A549 (cell line): ENCODE measurements at regions not wholly inside any gene's neighbourhood (a gene's known extent, or its start where the extent isn't known, plus 50 kb on each side); places are given as distances from the start of the nearest gene placed in this dataset.
A peak's percentile ranks its signal among the peaks of the same experiment; 100 is the strongest.

Experiments used
- ATAC-seq, 2 experiments: fragments of 200-7000 bp in 1 of 2; fragments of >200 bp in 1 of 2; cut with Nextera tagmentation in 1 of 2; cut with Tn5 transposase in 1 of 2; 3 replicates each; pipeline versions ENCODE4 v1.8.0 to v1.9.1; 2018 to 2020; ENCODE audit warnings: mild to moderate bottlenecking in 1 of 2, moderate library complexity in 1 of 2
- CTCF ChIA-PET: fragments of 300-600 bp; sonication (Branson Sonifier 250); formaldehyde crosslinking; extraction: SDS; loops from one replicate; lab custom pipeline; 2021; ENCODE audit warnings: antibody characterized with exemption, inconsistent platforms; lab: Yijun Ruan, JAX
- POLR2A ChIA-PET: fragments of 350-600 bp; formaldehyde crosslinking; extraction: SDS; loops from one replicate; lab custom pipeline; 2021; ENCODE audit warnings: antibody characterized with exemption, inconsistent platforms; lab: Yijun Ruan, JAX
- DNase-seq, 2 experiments: peaks; one replicate each; pipeline versions ENCODE4 v3.0.0 to v3.0.0-alpha.2; 2011 to 2016; ENCODE audit warnings: low read depth in 1 of 2, low spot score in 1 of 2
- FAIRE-seq: peaks from 2 replicates; lab custom pipeline; 2011; peaks lifted over from hg19 to GRCh38; lab: Jason Lieb, UNC
- H3K27ac ChIP-seq, 2 experiments: fragments of >200 bp; sonication (Bioruptor Twin); formaldehyde crosslinking; 3 replicates each; pipeline ENCODE4 v1.5.1; 2016 to 2017
- H3K4me1 ChIP-seq: fragments of >200 bp; sonication (Bioruptor Twin); formaldehyde crosslinking; 3 replicates; pipeline ENCODE4 v1.6.1; 2016
- H3K4me2 ChIP-seq: fragments of >200 bp; sonication (Bioruptor Twin); formaldehyde crosslinking; 3 replicates; pipeline ENCODE4 v1.6.1; 2016
- H3K4me3 ChIP-seq: fragments of >200 bp; sonication (Bioruptor Twin); formaldehyde crosslinking; 3 replicates; pipeline ENCODE4 v1.5.1; 2016
- H3K9me3 ChIP-seq: fragments of >200 bp; sonication (Bioruptor Twin); formaldehyde crosslinking; 3 replicates; pipeline ENCODE4 v1.6.1; 2016
- CBX2 ChIP-seq: fragments of 200-600 bp; sonication (generic); IDR thresholded peaks from 2 replicates; pipeline ENCODE4 v1.6.1; 2016; ENCODE audit warnings: low read depth, mild to moderate bottlenecking, borderline replicate concordance
- CHD4 ChIP-seq: fragments of 200-600 bp; sonication (generic); IDR thresholded peaks from 2 replicates; pipeline ENCODE4 v1.6.1; 2016; ENCODE audit warnings: antibody characterized with exemption, mild to moderate bottlenecking, borderline replicate concordance
- EHF ChIP-seq: fragments of 250-450 bp; sonication (Bioruptor Pico); IDR thresholded peaks from 2 replicates; pipeline ENCODE4 v1.5.0; 2020; ENCODE audit warnings: mild to moderate bottlenecking
- FOSB ChIP-seq: fragments of 250-450 bp; sonication (Bioruptor Pico); IDR thresholded peaks from 2 replicates; pipeline ENCODE4 v1.5.0; 2020; ENCODE audit warnings: mild to moderate bottlenecking, moderate library complexity
- HDAC2 ChIP-seq: fragments of 200-600 bp; sonication (generic); IDR thresholded peaks from 2 replicates; pipeline ENCODE4 v1.6.1; 2016
- HOXB13 ChIP-seq: fragments of 250-450 bp; sonication (Bioruptor Pico); IDR thresholded peaks from 2 replicates; pipeline ENCODE4 v1.5.0; 2020; ENCODE audit warnings: low read depth, mild to moderate bottlenecking, moderate library complexity
- JUN ChIP-seq, 2 experiments: fragments of >200 bp; sonication (Bioruptor Twin); formaldehyde crosslinking; IDR thresholded peaks; 2 replicates in 1 of 2; 3 replicates in 1 of 2; pipeline ENCODE4 v1.6.1; 2016 to 2017
- MAFK ChIP-seq: fragments of 450-650 bp; IDR thresholded peaks from 2 replicates; pipeline ENCODE4 v1.6.1; 2014; ENCODE audit not compliant: partially characterized antibody
- MAZ ChIP-seq: fragments of 150-350 bp; IDR thresholded peaks from 2 replicates; pipeline ENCODE4 v1.6.1; 2014; ENCODE audit warnings: antibody characterized with exemption, low read depth, low read length, borderline replicate concordance
- NFE2L2 ChIP-seq: fragments of 150-350 bp; conservative IDR thresholded peaks from 2 replicates; pipeline ENCODE4 v1.6.1; 2014; ENCODE audit warnings: low read length
- RAD21 ChIP-seq, 2 experiments: fragments of >200 bp in 1 of 2; sonication (Bioruptor Twin) in 1 of 2; formaldehyde crosslinking in 1 of 2; IDR thresholded peaks in 1 of 2; conservative IDR thresholded peaks in 1 of 2; 2 replicates in 1 of 2; 3 replicates in 1 of 2; pipeline ENCODE4 v1.6.1; 2012 to 2018; ENCODE audit warnings: inconsistent platforms in 1 of 2
- RCOR1 ChIP-seq: fragments of 150-350 bp; IDR thresholded peaks from 2 replicates; pipeline ENCODE4 v1.6.1; 2014; ENCODE audit warnings: antibody characterized with exemption, low read length, low read depth
- SMC3 ChIP-seq: fragments of >200 bp; sonication (Bioruptor Twin); formaldehyde crosslinking; IDR thresholded peaks from 3 replicates; pipeline ENCODE4 v1.6.1; 2018; ENCODE audit warnings: inconsistent platforms
- SREBF2 ChIP-seq: fragments of 450-650 bp; IDR thresholded peaks from 2 replicates; pipeline ENCODE4 v1.6.1; 2014; ENCODE audit warnings: mild to moderate bottlenecking, moderate library complexity
- TP53 ChIP-seq: fragments of 250-450 bp; sonication (Bioruptor Pico); IDR thresholded peaks from 2 replicates; pipeline ENCODE4 v1.5.0; 2021; ENCODE audit warnings: mild to moderate bottlenecking, moderate library complexity
- ZNF302 ChIP-seq: fragments of 250-450 bp; sonication (Bioruptor Pico); IDR thresholded peaks from 2 replicates; pipeline ENCODE4 v1.9.0; 2021; ENCODE audit warnings: inconsistent platforms, mild to moderate bottlenecking, moderate library complexity
- ZSCAN20 ChIP-seq: fragments of 250-450 bp; sonication (Bioruptor Pico); IDR thresholded peaks from 2 replicates; pipeline ENCODE4 v1.8.0; 2022; ENCODE audit warnings: mild to moderate bottlenecking, moderate library complexity
- WGBS: methylation state at CpG from one replicate; pipeline ENCODE4 v1.1.6; 2017; ENCODE audit errors: missing lambda C conversion rate; 5-methylcytosine and 5-hydroxymethylcytosine counted together
- TF ChIP-seq, protein P1 (sequence below): fragments of >200 bp; sonication (Bioruptor Twin); formaldehyde crosslinking; IDR thresholded peaks from 3 replicates; pipeline ENCODE4 v1.5.1; 2016
- TF ChIP-seq, protein P2 (sequence below): IDR thresholded peaks from 2 replicates; pipeline ENCODE4 v1.6.1; 2012
- TF ChIP-seq, protein P3 (sequence below): IDR thresholded peaks from 2 replicates; pipeline ENCODE4 v1.6.1; 2012
- TF ChIP-seq, protein P4 (sequence below): fragments of 200-600 bp; sonication (generic); IDR thresholded peaks from 2 replicates; pipeline ENCODE4 v1.6.1; 2016; ENCODE audit warnings: antibody characterized with exemption, mild to moderate bottlenecking, moderate library complexity
- TF ChIP-seq, protein P5 (sequence below): fragments of >200 bp; sonication (Bioruptor Twin); formaldehyde crosslinking; IDR thresholded peaks from 3 replicates; pipeline ENCODE4 v1.6.1; 2016
- TF ChIP-seq, protein P6 (sequence below): fragments of 250-450 bp; sonication (Bioruptor Pico); IDR thresholded peaks from 2 replicates; pipeline ENCODE4 v1.5.0; 2020; ENCODE audit warnings: low read depth, mild to moderate bottlenecking, moderate library complexity

DNA sequence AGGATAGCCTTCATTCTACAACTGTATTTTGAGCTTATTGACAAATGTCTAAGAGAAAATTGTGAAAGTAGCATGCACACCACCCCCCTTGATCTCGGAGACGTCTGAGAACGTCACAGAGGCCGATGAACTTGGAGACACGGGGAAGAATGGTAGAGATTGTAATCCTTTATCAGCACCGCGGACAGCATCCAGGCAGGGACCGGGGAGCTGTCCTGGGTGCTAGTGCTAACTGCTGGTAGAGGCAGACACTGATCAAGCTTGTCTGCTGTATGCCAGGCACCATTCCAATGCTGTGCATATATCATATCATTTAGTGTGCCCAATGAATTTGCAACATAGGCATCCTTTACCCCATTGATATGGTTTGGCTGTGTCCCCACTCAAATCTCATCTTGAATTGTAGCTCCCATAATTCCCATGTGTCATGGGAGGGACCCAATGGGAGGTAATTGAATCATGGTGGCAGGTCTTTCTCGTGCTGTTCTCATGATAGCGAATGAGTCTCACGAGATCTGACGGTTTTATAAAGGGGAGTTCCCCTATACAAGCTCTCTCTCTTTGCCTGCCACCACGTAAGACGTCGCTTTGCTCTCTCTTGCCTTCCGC, 98.8 kb downstream of the LHX2 start (continued):
- TF ChIP-seq HOXB13 (CRISPR knock-in tag) (peak; percentile 98), ZNF302 (peak; percentile 71; the same call in 1 of the 2 replicates)
- TF ChIP-seq, protein P1, sequence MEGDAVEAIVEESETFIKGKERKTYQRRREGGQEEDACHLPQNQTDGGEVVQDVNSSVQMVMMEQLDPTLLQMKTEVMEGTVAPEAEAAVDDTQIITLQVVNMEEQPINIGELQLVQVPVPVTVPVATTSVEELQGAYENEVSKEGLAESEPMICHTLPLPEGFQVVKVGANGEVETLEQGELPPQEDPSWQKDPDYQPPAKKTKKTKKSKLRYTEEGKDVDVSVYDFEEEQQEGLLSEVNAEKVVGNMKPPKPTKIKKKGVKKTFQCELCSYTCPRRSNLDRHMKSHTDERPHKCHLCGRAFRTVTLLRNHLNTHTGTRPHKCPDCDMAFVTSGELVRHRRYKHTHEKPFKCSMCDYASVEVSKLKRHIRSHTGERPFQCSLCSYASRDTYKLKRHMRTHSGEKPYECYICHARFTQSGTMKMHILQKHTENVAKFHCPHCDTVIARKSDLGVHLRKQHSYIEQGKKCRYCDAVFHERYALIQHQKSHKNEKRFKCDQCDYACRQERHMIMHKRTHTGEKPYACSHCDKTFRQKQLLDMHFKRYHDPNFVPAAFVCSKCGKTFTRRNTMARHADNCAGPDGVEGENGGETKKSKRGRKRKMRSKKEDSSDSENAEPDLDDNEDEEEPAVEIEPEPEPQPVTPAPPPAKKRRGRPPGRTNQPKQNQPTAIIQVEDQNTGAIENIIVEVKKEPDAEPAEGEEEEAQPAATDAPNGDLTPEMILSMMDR = no peak
- TF ChIP-seq, protein P2, sequence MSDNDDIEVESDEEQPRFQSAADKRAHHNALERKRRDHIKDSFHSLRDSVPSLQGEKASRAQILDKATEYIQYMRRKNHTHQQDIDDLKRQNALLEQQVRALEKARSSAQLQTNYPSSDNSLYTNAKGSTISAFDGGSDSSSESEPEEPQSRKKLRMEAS = no peak

DNA sequence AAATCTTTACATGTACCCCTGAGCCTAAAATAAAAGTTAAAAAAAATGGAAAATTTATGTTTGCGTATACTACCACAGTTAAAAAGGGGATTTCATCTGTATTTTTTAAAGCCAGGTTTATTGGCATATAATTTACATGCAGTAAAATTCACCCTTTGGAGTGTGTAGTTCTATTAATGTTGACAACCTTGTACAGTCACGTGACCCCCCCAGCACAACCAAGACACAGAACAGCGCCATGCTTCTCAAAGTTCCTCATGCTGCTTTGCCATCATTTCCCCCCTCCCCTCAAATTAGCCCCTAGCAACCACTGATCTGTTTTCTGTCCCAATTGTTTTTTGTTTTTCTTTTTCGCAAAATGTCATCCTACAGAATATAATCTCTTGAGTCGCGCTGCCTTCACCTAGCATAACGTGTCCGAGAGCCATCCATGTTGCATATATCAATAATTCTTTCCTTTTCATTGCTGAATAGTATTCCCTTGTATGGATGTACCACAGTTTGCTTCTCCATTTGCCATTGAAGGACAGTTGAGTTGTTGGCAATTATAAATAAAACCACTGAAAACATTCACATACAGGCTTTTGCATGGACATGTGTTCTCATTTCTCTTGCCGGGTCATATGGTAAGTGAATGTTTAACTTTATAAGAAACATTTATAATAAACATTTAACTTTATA, 105.3 kb downstream of the LHX2 start:
- TF ChIP-seq, protein P3, sequence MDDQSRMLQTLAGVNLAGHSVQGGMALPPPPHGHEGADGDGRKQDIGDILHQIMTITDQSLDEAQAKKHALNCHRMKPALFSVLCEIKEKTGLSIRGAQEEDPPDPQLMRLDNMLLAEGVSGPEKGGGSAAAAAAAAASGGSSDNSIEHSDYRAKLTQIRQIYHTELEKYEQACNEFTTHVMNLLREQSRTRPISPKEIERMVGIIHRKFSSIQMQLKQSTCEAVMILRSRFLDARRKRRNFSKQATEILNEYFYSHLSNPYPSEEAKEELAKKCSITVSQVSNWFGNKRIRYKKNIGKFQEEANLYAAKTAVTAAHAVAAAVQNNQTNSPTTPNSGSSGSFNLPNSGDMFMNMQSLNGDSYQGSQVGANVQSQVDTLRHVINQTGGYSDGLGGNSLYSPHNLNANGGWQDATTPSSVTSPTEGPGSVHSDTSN = no peak
- no peak for TF ChIP-seq EHF (CRISPR knock-in tag)
- TF ChIP-seq ZSCAN20 (CRISPR knock-in tag) = no peak
- Histone ChIP-seq H3K27ac (no peak overlapping the region), H3K4me2 (no peak overlapping the region), H3K4me1 (no peaks in the 10 kb centered on the region), H3K9me3 (peaks cover 12% of the 10 kb centered on the region; the same call in 1 of the 3 replicates), H3K4me3 (no peak overlapping the region)
- FAIRE-seq (no peak), ATAC-seq (no peak), DNase-seq (no peak)
- CTCF ChIA-PET = interaction anchor here (1.1 to 5.5 kb wide), 4 partner anchors 8 to 226 kb away, joined by 3 to 43 read pairs (median 7); no protein-coding TSS in a partner anchor
- 43% methylated on average over 9 of the region's 9 CpGs for WGBS
- POLR2A ChIA-PET = no interaction called here

DNA sequence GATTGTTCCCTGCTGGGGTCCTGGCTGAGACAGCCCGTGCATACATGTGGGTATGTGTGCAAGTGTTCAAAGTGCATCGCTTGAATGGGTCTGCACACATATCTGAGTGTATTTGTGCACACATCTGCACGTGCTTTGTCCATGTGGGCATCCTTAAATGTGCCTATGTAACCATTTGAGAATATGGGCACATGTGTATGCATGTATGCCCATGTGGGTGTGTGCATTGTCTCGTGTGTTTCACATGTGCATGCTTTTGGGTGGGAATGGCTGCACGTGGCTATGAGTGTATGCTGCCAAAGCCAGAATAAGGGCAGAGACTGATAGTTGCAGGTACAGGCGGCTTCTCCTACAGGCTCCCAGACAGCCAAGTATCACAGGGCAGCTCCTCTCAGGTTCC, 107.3 kb downstream of the LHX2 start:
- ATAC-seq (no peak), FAIRE-seq (no peak)
- no peak overlapping the region for H3K4me3 ChIP-seq
- TF ChIP-seq FOSB (CRISPR knock-in tag) (no peak), SMC3 (no peak), HDAC2 (no peak), NFE2L2 (no peak), TP53 (CRISPR knock-in tag) (no peak), ZNF302 (no peak), MAFK (no peak), CBX2 (no peak), JUN (IDR thresholded peaks at IDR 0.05) (no peak), SREBF2 (no peak), MAZ (no peak), RAD21 (conservative IDR thresholded peaks at IDR 0.05 in 1 of 2, IDR thresholded peaks at IDR 0.05 in 1 of 2) (no peak), CHD4 (no peak), RCOR1 (no peak)
- TF ChIP-seq, protein P4, sequence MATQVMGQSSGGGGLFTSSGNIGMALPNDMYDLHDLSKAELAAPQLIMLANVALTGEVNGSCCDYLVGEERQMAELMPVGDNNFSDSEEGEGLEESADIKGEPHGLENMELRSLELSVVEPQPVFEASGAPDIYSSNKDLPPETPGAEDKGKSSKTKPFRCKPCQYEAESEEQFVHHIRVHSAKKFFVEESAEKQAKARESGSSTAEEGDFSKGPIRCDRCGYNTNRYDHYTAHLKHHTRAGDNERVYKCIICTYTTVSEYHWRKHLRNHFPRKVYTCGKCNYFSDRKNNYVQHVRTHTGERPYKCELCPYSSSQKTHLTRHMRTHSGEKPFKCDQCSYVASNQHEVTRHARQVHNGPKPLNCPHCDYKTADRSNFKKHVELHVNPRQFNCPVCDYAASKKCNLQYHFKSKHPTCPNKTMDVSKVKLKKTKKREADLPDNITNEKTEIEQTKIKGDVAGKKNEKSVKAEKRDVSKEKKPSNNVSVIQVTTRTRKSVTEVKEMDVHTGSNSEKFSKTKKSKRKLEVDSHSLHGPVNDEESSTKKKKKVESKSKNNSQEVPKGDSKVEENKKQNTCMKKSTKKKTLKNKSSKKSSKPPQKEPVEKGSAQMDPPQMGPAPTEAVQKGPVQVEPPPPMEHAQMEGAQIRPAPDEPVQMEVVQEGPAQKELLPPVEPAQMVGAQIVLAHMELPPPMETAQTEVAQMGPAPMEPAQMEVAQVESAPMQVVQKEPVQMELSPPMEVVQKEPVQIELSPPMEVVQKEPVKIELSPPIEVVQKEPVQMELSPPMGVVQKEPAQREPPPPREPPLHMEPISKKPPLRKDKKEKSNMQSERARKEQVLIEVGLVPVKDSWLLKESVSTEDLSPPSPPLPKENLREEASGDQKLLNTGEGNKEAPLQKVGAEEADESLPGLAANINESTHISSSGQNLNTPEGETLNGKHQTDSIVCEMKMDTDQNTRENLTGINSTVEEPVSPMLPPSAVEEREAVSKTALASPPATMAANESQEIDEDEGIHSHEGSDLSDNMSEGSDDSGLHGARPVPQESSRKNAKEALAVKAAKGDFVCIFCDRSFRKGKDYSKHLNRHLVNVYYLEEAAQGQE = no peak
- TF ChIP-seq, protein P5, sequence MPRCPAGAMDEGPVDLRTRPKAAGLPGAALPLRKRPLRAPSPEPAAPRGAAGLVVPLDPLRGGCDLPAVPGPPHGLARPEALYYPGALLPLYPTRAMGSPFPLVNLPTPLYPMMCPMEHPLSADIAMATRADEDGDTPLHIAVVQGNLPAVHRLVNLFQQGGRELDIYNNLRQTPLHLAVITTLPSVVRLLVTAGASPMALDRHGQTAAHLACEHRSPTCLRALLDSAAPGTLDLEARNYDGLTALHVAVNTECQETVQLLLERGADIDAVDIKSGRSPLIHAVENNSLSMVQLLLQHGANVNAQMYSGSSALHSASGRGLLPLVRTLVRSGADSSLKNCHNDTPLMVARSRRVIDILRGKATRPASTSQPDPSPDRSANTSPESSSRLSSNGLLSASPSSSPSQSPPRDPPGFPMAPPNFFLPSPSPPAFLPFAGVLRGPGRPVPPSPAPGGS = no peak
- TF ChIP-seq, protein P6, sequence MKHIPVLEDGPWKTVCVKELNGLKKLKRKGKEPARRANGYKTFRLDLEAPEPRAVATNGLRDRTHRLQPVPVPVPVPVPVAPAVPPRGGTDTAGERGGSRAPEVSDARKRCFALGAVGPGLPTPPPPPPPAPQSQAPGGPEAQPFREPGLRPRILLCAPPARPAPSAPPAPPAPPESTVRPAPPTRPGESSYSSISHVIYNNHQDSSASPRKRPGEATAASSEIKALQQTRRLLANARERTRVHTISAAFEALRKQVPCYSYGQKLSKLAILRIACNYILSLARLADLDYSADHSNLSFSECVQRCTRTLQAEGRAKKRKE (CRISPR knock-in tag) = no peak
- TF ChIP-seq, all 56 proteins: peak for 0
- ChIA-PET POLR2A (no interaction called here), CTCF (interaction anchor here (0.6 to 5.5 kb wide), 4 partner anchors 8 to 533 kb away, joined by 3 to 43 read pairs (median 8); no protein-coding TSS in a partner anchor)
- 28% methylated on average over 6 of the region's 6 CpGs for WGBS
- Histone ChIP-seq H3K9me3 (peaks cover 12% of the 10 kb centered on the region; the same call in 1 of the 3 replicates), H3K27ac (no peak overlapping the region), H3K4me1 (no peaks in the 10 kb centered on the region), H3K4me2 (no peak overlapping the region)
- DNase-seq = no peak
